Fibroblast of lung (primary cell): ENCODE measurements at regions not wholly inside any gene's neighbourhood (a gene's known extent, or its start where the extent isn't known, plus 50 kb on each side); places are given as distances from the start of the nearest gene placed in this dataset.
"Not testable (repeated sequence)": the region's sequence is repeated elsewhere in the genome, so short reads cannot be mapped to it uniquely, and the experiment has no call there.

ENCODE experiments used
- EZH2 ChIP-seq: IDR thresholded peaks from 2 replicates; pipeline ENCODE4 v1.5.1; 2012; ENCODE audit warnings: low read length, control low read depth, mild to moderate bottlenecking; ENCODE audit errors: missing control alignments
- TF ChIP-seq, protein P1 (sequence below), 2 donors: IDR thresholded peaks in 1 of 2; conservative IDR thresholded peaks in 1 of 2; 1 replicate in 1 of 2; 2 replicates in 1 of 2; pipeline ENCODE4 v1.5.1; 2011 to 2012; ENCODE audit warnings: low read length in 2 of 2, control low read depth in 1 of 2, inconsistent platforms in 1 of 2, low read depth in 1 of 2, mild to moderate bottlenecking in 1 of 2

DNA sequence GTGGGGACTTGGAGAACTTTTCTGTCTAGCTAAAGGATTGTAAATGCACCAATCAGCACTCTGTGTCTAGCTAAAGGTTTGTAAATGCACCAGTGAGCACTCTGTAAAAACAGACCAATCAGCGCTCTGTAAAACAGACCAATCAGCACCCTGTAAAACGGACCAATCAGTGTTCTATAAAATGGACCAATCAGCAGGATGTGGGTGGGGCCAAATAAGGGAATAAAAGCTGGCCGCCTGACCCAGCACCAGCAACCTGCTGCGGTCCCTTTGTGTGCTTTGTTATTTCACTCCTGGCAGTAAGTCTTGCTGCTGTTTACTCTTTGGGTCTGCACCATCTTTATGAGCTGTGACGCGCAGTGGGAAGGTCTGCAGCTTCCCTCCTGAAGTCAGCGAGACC is 67.8 kb upstream of the JADE1 start:
- TF ChIP-seq EZH2, result not testable (repeated sequence)
- TF ChIP-seq, protein P1, sequence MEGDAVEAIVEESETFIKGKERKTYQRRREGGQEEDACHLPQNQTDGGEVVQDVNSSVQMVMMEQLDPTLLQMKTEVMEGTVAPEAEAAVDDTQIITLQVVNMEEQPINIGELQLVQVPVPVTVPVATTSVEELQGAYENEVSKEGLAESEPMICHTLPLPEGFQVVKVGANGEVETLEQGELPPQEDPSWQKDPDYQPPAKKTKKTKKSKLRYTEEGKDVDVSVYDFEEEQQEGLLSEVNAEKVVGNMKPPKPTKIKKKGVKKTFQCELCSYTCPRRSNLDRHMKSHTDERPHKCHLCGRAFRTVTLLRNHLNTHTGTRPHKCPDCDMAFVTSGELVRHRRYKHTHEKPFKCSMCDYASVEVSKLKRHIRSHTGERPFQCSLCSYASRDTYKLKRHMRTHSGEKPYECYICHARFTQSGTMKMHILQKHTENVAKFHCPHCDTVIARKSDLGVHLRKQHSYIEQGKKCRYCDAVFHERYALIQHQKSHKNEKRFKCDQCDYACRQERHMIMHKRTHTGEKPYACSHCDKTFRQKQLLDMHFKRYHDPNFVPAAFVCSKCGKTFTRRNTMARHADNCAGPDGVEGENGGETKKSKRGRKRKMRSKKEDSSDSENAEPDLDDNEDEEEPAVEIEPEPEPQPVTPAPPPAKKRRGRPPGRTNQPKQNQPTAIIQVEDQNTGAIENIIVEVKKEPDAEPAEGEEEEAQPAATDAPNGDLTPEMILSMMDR (conservative IDR thresholded peaks at IDR 0.05 in 1 of 2, IDR thresholded peaks at IDR 0.05 in 1 of 2; ENCODE audit: low read depth in 1 of 2, low read length in 2 of 2), result not testable (repeated sequence)
